GM18520 (cell line): ENCODE measurements at regions not wholly inside any gene's neighbourhood (a gene's known extent, or its start where the extent isn't known, plus 50 kb on each side); places are given as distances from the start of the nearest gene placed in this dataset.

Experiments
- ATAC-seq: cut with Tn5 transposase; IDR thresholded peaks from one replicate; pipeline ENCODE4 v1.9.1; 2021; ENCODE audit not compliant: unreplicated experiment

GRCh38 chr7:16026253-16027020, 340.0 kb upstream of the MEOX2 start:
- ATAC-seq: no peak

GRCh38 chr7:16025696-16026095, 339.2 kb upstream of the MEOX2 start:
- ATAC-seq: no peak

DNA sequence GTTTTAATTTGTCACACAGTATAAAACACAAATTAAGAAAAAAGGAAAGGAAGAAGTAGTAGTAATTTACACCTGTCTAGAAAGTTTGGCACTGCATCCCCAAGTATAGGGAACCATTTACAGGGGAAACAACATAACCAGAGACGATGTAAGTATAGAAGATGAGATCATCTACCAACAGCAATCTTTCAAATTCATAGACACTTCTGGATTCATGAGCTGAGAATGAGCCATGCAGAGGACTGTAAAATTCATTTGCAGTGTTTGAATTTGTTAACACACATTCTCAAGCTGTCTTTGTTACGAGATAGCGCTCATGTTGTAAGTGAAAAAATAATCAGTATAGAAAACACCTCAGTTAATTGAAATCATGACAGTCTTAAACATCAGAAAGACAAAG, 337.0 kb upstream of the MEOX2 start:
- ATAC-seq: no peak

DNA sequence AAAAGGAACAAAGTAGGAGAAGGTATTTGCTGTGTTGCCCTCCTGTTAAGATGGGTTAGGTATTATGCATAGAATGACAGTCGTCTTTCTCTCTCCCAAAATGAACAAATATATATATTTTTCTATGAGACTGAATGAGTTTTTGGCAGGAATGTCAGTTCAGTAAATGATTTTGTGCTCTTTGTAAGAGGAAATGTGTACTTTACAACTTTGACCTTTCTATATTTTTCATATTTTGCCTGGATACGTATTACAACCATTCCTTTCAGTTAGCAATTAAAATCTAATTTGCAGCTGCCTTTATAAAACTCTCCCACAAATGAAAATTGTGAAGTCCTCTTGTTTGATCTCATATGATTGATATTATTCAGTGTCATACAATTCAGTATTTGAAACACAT, 336.6 kb upstream of the MEOX2 start:
- no peak for ATAC-seq

DNA sequence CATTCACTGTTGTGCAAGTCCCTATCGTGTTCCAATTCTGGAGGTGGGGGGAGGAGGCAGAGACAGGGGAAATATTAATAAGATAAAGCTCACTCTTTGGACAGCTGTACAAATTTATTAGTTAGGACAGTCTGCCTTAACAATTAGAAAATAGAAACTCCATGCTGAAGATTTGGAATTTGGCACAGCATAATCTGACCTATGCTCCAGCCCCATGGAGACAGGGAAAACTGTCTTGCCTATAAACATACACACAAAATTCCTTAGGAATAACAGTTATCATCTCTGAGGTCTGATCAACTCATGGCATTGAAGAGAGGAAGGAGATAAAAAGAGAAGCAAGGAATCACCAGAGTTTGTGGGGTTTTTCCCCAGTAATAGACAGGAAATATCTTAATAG, 335.4 kb upstream of the MEOX2 start:
- no peak for ATAC-seq

- no peak for ATAC-seq
Measured at GRCh38 chr7:16015981-16016380, 329.5 kb upstream of the MEOX2 start.

- ATAC-seq: no peak
Measured at GRCh38 chr7:16014031-16014430, 327.5 kb upstream of the MEOX2 start.

- no peak for ATAC-seq
Measured at GRCh38 chr7:16007911-16008310, 321.4 kb upstream of the MEOX2 start.

GRCh38 chr7:16004702-16005101, 318.2 kb upstream of the MEOX2 start:
- ATAC-seq: no peak

- no peak for ATAC-seq
Measured at GRCh38 chr7:16001477-16001876, 315.0 kb upstream of the MEOX2 start.

DNA sequence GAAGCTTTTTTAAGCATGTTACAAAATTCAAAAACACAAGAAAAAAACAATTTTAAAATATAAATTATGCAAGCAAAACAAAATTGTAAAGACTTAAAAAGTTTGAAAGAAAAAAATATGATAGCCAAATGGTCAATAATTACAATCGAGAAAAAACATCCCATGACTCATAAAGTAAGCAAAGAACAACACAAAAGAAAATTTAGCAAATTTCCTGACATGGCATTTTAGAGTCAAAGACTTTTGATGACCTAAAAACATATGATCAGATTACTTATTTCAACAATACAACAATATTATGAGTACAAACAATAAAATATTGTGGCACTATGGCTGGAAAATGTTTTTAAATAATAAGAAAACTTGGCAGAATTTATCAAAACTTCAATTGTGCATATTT, 312.1 kb upstream of the MEOX2 start:
- no peak for ATAC-seq

DNA sequence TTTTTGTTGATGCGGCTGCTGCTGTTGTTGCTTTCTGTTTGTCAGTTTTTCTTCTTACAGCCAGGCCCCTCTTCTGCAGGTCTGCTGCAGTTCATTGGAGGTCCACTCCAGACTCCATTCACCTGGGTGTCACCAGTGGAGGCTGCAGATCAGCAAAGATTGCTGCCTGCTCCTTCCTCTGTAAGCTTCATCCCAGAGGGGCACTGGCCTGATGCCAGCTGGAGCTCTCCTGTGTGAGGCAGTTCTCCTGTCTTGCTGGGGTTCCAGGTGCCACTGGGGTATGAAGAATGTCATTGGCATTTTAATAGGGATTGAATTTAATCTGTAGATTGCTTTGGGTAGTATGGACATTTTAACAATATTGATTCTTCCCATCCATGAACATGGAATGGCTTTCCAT, 308.5 kb upstream of the MEOX2 start:
- ATAC-seq: no peak

GRCh38 chr7:15989194-15989593, 302.7 kb upstream of the MEOX2 start:
- no peak for ATAC-seq

GRCh38 chr7:15985587-15986384, 299.3 kb upstream of the MEOX2 start:
- ATAC-seq: no peak

- no peak for ATAC-seq
Measured at GRCh38 chr7:15977663-15978062, 291.2 kb upstream of the MEOX2 start.

GRCh38 chr7:15972862-15973275, 286.4 kb upstream of the MEOX2 start:
- ATAC-seq: no peak

GRCh38 chr7:15967551-15967950, 281.1 kb upstream of the MEOX2 start:
- no peak for ATAC-seq

- no peak for ATAC-seq
Measured at GRCh38 chr7:15967121-15967520, 280.6 kb upstream of the MEOX2 start.

DNA sequence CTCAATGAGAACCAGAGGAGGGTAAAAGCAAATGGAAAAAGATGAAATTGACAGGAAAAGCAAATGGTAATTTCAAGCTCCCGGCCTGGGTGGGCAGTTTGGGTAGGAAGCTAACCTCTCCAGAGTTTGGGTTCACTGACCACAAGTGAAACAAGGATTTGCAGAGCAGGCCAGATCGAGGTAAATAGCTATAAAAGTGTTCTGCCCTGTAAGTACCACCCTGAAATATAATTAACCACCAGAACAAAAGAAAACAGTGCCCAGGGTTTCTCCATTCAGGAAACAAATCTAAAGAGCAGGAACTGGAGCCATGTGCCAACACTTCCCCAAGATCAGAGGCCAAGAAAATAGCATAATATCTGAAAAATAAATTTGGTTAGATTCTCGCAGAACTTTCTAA, 276.7 kb upstream of the MEOX2 start:
- ATAC-seq: no peak

GRCh38 chr7:15954671-15955354, 268.3 kb upstream of the MEOX2 start:
- ATAC-seq: no peak

DNA sequence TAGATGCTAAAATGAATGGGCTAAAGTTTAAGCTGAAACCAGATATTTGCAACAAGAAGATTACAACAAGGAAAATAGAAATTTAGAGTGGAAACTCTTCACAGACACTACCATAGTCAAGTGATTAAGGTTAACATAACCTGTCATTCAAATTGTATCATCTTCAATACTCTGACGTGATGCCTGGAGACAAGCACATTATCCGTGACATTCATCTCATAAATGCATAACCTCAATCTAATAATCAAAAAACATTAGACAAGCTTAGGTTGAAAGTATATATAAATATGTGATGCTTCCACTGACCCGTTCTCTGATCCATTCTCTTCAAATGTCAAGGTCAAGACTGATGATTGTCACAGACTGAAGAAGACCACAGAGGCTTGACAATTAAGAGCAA, 263.8 kb upstream of the MEOX2 start:
- ATAC-seq: no peak

- ATAC-seq: no peak
Measured at GRCh38 chr7:15947754-15948153, 261.3 kb upstream of the MEOX2 start.
